OCI-LY1 (cell line): ENCODE measurements at regions not wholly inside any gene's neighbourhood (a gene's known extent, or its start where the extent isn't known, plus 50 kb on each side); places are given as distances from the start of the nearest gene placed in this dataset.

Experiments
- CTCF ChIP-seq: fragments of 200-600 bp; sonication (generic), shearing (Covaris generic); IDR thresholded peaks from 2 replicates; pipeline ENCODE4 v1.5.1; 2017; ENCODE audit warnings: mild to moderate bottlenecking, antibody characterized with exemption, low read length, moderate library complexity, mixed read lengths
- EZH2 ChIP-seq: fragments of 200-600 bp; sonication (generic), shearing (Covaris generic); IDR thresholded peaks from 2 replicates; pipeline ENCODE4 v1.8.0; 2017; ENCODE audit warnings: borderline replicate concordance, mixed run types, mild to moderate bottlenecking, antibody characterized with exemption, low read length, moderate library complexity, mixed read lengths

GRCh38 chr10:124253006-124253405 is 159.6 kb upstream of the CHST15 start:
- TF ChIP-seq CTCF, result no peak
- TF ChIP-seq EZH2, result no peak
